ENCODE measurements at regions not wholly inside any gene's neighbourhood (a gene's known extent, or its start where the extent isn't known, plus 50 kb on each side); places are given as distances from the start of the nearest gene placed in this dataset.

GRCh38 chr6:22457996-22458395 is 111.4 kb upstream of the HDGFL1 start:
- Mint-ChIP-seq H3K4me1 (no peaks in the 10 kb centered on the region), H3K4me3 (no peak overlapping the region), H3K27me3 (ENCODE audit: low read depth) (no peaks in the 10 kb centered on the region), H3K9me3 (peaks cover 0 to 5% of the 10 kb centered on the region in 2 experiments; a peak in 2 of 5 replicates), H3K36me3 (ENCODE audit: insufficient read depth in 1 of 3, low read depth in 3 of 3) (peaks cover 0 to 5% (median 0%) of the 10 kb centered on the region in 3 experiments; a peak in 2 of 7 replicates), H3K27ac (no peak overlapping the region)
- Histone ChIP-seq H2BK20ac (ENCODE audit: low read depth, low read length, poor library complexity, severe bottlenecking) (no peak overlapping the region), H3K9me3 (ENCODE audit: control insufficient read depth, low read depth, low read length) (no peaks in the 10 kb centered on the region), H3K56ac (ENCODE audit: insufficient read length, low read depth, low read length) (no peak overlapping the region), H2AFZ (ENCODE audit: low read length) (no peak overlapping the region), H4K5ac (ENCODE audit: insufficient read length, low read depth, low read length) (no peak overlapping the region), H4K91ac (ENCODE audit: insufficient read length, low read depth, low read length) (no peak overlapping the region), H3K9ac (ENCODE audit: extremely low read depth, insufficient read length, low read length) (no peak overlapping the region), H2BK12ac (ENCODE audit: insufficient read length, low read depth, low read length) (no peak overlapping the region), H3K4me1 (ENCODE audit: insufficient read depth, low read length) (no peaks in the 10 kb centered on the region), H4K8ac (replicated peaks; ENCODE audit: insufficient read length, low read depth, low read length) (no peak overlapping the region), H2BK15ac (ENCODE audit: low read depth, low read length) (no peak overlapping the region), H3K79me2 (ENCODE audit: insufficient read depth, low read length) (no peaks in the 10 kb centered on the region), H3T11ph (ENCODE audit: low read length) (no peak overlapping the region), H4K20me1 (ENCODE audit: control insufficient read depth, insufficient read depth, insufficient read length) (no peaks in the 10 kb centered on the region), H2BK120ac (ENCODE audit: low read depth, low read length, poor library complexity, severe bottlenecking) (no peak overlapping the region), H2BK5ac (ENCODE audit: insufficient read length, low read length) (no peak overlapping the region), H3K79me1 (ENCODE audit: insufficient read depth, low read depth, low read length, poor library complexity, severe bottlenecking) (no peaks in the 10 kb centered on the region), H3K4ac (ENCODE audit: low read depth, low read length) (no peak overlapping the region), H3K23me2 (ENCODE audit: insufficient read length, low read depth, low read length, poor library complexity, severe bottlenecking) (no peaks in the 10 kb centered on the region), H3K27ac (ENCODE audit: insufficient read length, low read depth, low read length) (no peak overlapping the region), H3K14ac (ENCODE audit: insufficient read depth, low read length) (no peak overlapping the region), H3K4me2 (ENCODE audit: insufficient read depth, insufficient read length, low read length) (no peak overlapping the region), H2AK5ac (ENCODE audit: insufficient read length, low read length) (no peak overlapping the region), H3K23ac (ENCODE audit: insufficient read length, low read depth, low read length) (no peak overlapping the region), H3K27me3 (ENCODE audit: insufficient read depth, low read length) (no peaks in the 10 kb centered on the region), H3K18ac (ENCODE audit: insufficient read length, low read depth, low read length) (no peak overlapping the region)
- no CpG with 5 or more reads among the region's 1 CpG for WGBS (ENCODE audit: extremely low coverage, insufficient read length, low lambda C conversion rate)
- DNase-seq = no peak
- TF ChIP-seq, protein P1, sequence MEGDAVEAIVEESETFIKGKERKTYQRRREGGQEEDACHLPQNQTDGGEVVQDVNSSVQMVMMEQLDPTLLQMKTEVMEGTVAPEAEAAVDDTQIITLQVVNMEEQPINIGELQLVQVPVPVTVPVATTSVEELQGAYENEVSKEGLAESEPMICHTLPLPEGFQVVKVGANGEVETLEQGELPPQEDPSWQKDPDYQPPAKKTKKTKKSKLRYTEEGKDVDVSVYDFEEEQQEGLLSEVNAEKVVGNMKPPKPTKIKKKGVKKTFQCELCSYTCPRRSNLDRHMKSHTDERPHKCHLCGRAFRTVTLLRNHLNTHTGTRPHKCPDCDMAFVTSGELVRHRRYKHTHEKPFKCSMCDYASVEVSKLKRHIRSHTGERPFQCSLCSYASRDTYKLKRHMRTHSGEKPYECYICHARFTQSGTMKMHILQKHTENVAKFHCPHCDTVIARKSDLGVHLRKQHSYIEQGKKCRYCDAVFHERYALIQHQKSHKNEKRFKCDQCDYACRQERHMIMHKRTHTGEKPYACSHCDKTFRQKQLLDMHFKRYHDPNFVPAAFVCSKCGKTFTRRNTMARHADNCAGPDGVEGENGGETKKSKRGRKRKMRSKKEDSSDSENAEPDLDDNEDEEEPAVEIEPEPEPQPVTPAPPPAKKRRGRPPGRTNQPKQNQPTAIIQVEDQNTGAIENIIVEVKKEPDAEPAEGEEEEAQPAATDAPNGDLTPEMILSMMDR (conservative IDR thresholded peaks at IDR 0.05) = no peak
